GM23248 (cell line): ENCODE measurements at regions not wholly inside any gene's neighbourhood (a gene's known extent, or its start where the extent isn't known, plus 50 kb on each side); places are given as distances from the start of the nearest gene placed in this dataset.

ENCODE experiments used
- EZH2 ChIP-seq: fragments of 200-600 bp; sonication (generic); IDR thresholded peaks from 2 replicates; pipeline ENCODE4 v1.6.1; 2018; ENCODE audit warnings: antibody characterized with exemption, mild to moderate bottlenecking; ENCODE audit not compliant: insufficient read depth, poor library complexity, severe bottlenecking
- EZH2phosphoT487 ChIP-seq: fragments of 200-600 bp; sonication (generic); IDR thresholded peaks from 2 replicates; pipeline ENCODE4 v1.6.1; 2018; ENCODE audit warnings: antibody characterized with exemption, moderate library complexity, mild to moderate bottlenecking, low read depth; ENCODE audit not compliant: insufficient read depth

- TF ChIP-seq EZH2phosphoT487 (no peak), EZH2 (no peak)
These were observed 183.8 kb downstream of the TFCP2L1 start for GRCh38 chr2:121101093-121101715.
